CD14-positive monocyte (primary cell): ENCODE measurements at regions not wholly inside any gene's neighbourhood (a gene's known extent, or its start where the extent isn't known, plus 50 kb on each side); places are given as distances from the start of the nearest gene placed in this dataset.

ENCODE experiments used
- DNase-seq, 3 donors: peaks; one replicate each; pipeline ENCODE4 v3.0.0-alpha.2; 2011 to 2022
- H2AFZ ChIP-seq: 2 replicates; pipeline ENCODE4 v1.6.0; 2012; ENCODE audit warnings: mild to moderate bottlenecking, low read depth, low read length, inconsistent platforms; ENCODE audit not compliant: insufficient read depth, poor library complexity, severe bottlenecking
- H3K27ac ChIP-seq, 2 donors: 1 replicate in 1 of 2; 2 replicates in 1 of 2; pipeline ENCODE4 v1.5.1; 2012 to 2013; ENCODE audit warnings: low read length in 2 of 2, control low read depth in 1 of 2, inconsistent platforms in 1 of 2, low read depth in 1 of 2, mild to moderate bottlenecking in 1 of 2
- H3K27me3 ChIP-seq, 2 donors: one replicate each; pipeline versions ENCODE4 v1.6.0 to v1.6.1; 2011 to 2013; ENCODE audit warnings: low read length in 2 of 2; ENCODE audit not compliant: control insufficient read depth in 2 of 2, insufficient read depth in 2 of 2
- H3K36me3 ChIP-seq, 2 donors: replicated peaks in 1 of 2; 1 replicate in 1 of 2; 2 replicates in 1 of 2; pipeline versions ENCODE4 v1.5.1 to v1.6.1; 2012 to 2013; ENCODE audit warnings: low read length in 2 of 2, control low read depth in 1 of 2, inconsistent platforms in 1 of 2, mild to moderate bottlenecking in 1 of 2; ENCODE audit not compliant: insufficient read depth in 2 of 2, control insufficient read depth in 1 of 2
- H3K4me1 ChIP-seq, 2 donors: 1 replicate in 1 of 2; 2 replicates in 1 of 2; pipeline versions ENCODE4 v1.5.1 to v1.6.1; 2012 to 2013; ENCODE audit warnings: low read length in 2 of 2, control low read depth in 1 of 2, inconsistent platforms in 1 of 2, mild to moderate bottlenecking in 1 of 2, moderate library complexity in 1 of 2; ENCODE audit not compliant: insufficient read depth in 2 of 2, control insufficient read depth in 1 of 2
- H3K4me2 ChIP-seq: replicated peaks from 2 replicates; pipeline ENCODE3; 2012; ENCODE audit warnings: low read length, moderate library complexity, mild to moderate bottlenecking; ENCODE audit not compliant: poor library complexity, severe bottlenecking; ENCODE audit errors: extremely low read depth
- H3K4me3 ChIP-seq, 3 experiments: fragments of 200-600 bp in 1 of 3; sonication (generic) in 1 of 3; replicated peaks in 1 of 3; 1 replicate in 2 of 3; 2 replicates in 1 of 3; pipeline ENCODE4 v1.5.1; 2011 to 2013; ENCODE audit warnings: low read length in 3 of 3, mild to moderate bottlenecking in 3 of 3, control low read depth in 2 of 3, low read depth in 2 of 3, inconsistent platforms in 1 of 3, moderate library complexity in 1 of 3
- H3K79me2 ChIP-seq: 2 replicates; pipeline ENCODE4 v1.6.0; 2012; ENCODE audit warnings: mild to moderate bottlenecking, control low read depth, inconsistent platforms, low read length, moderate library complexity; ENCODE audit not compliant: insufficient read depth
- H3K9ac ChIP-seq: 2 replicates; pipeline ENCODE4 v1.6.0; 2017; ENCODE audit warnings: low read length, mild to moderate bottlenecking; ENCODE audit not compliant: insufficient read depth, poor library complexity, severe bottlenecking
- H3K9me3 ChIP-seq, 2 donors: replicated peaks in 1 of 2; 1 replicate in 1 of 2; 2 replicates in 1 of 2; pipeline versions ENCODE4 v1.5.1 to v1.6.1; 2012 to 2013; ENCODE audit warnings: low read length in 2 of 2, control low read depth in 1 of 2; ENCODE audit not compliant: control insufficient read depth in 1 of 2, insufficient read depth in 1 of 2
- H4K20me1 ChIP-seq: 2 replicates; pipeline ENCODE4 v1.6.0; 2012; ENCODE audit warnings: mild to moderate bottlenecking, low read length, control low read depth, moderate library complexity; ENCODE audit not compliant: insufficient read depth
- H3K27ac Mint-ChIP-seq, 7 donors: one replicate each; pipeline ENCODE4 v1.8.0; 2020; ENCODE audit warnings: mild to moderate bottlenecking in 7 of 7, mixed read lengths in 7 of 7, moderate library complexity in 6 of 7, inconsistent platforms in 2 of 7
- H3K27me3 Mint-ChIP-seq, 3 donors: one replicate each; pipeline ENCODE4 v1.8.0; 2021 to 2022; ENCODE audit warnings: low read depth in 3 of 3, mild to moderate bottlenecking in 3 of 3, mixed read lengths in 3 of 3, moderate library complexity in 3 of 3, inconsistent platforms in 1 of 3
- H3K36me3 Mint-ChIP-seq, 2 donors: one replicate each; pipeline ENCODE4 v1.8.0; 2020; ENCODE audit warnings: mixed read lengths in 2 of 2, inconsistent platforms in 1 of 2, mild to moderate bottlenecking in 1 of 2
- H3K4me1 Mint-ChIP-seq: one replicate; pipeline ENCODE4 v1.8.0; 2020; ENCODE audit warnings: mild to moderate bottlenecking, mixed read lengths
- H3K4me3 Mint-ChIP-seq, 2 donors: one replicate each; pipeline ENCODE4 v1.8.0; 2020; ENCODE audit warnings: mild to moderate bottlenecking in 2 of 2, mixed read lengths in 2 of 2, moderate library complexity in 1 of 2
- H3K9me3 Mint-ChIP-seq, 7 donors: one replicate each; pipeline ENCODE4 v1.8.0; 2020 to 2022; ENCODE audit warnings: mixed read lengths in 7 of 7, mild to moderate bottlenecking in 6 of 7, moderate library complexity in 6 of 7, inconsistent platforms in 2 of 7
- whole genome bisulfite sequencing: methylation state at CpG from one replicate; pipeline ENCODE4 v1.1.5; 2013; ENCODE audit warnings: missing lambda C conversion rate; ENCODE audit not compliant: insufficient coverage; 5-methylcytosine and 5-hydroxymethylcytosine counted together
- intact Hi-C, 2 donors: fragments of 100-400 bp; cut with micrococcal nuclease; formaldehyde crosslinking; loops; one replicate each; pipeline versions ENCODE4 v1.15.0 to v1.15.1; 2023
- TF ChIP-seq, protein P1 (sequence below): fragments of 200-600 bp; IDR thresholded peaks from one replicate; pipeline ENCODE4 v1.8.0; 2022; ENCODE audit warnings: antibody characterized with exemption, mild to moderate bottlenecking

DNA sequence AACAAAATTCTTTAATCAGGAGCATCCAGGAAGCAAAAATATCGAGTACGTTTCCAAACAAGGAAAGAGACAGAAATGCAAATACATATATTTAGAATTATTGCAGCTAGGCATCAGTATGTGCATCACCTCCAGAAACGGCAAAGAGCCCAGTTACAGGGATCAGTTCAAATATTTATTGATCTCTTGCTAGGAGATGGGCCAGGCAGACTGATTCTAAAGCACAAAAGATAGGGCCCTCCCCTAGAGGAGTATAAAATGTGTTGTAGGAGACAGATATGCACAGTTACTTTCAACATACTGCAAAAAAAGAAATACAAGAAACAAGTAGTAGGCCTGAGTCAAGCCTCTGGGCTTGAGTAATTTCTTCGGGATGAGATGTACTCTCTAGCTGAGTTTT, 80.7 kb upstream of the NHSL1 start:
- Histone ChIP-seq H3K4me3 (no peak overlapping the region), H4K20me1 (no peaks in the 10 kb centered on the region), H3K4me1 (no peaks in the 10 kb centered on the region), H3K27ac (no peak overlapping the region), H3K9me3 (no peaks in the 10 kb centered on the region), H3K36me3 (no peaks in the 10 kb centered on the region), H2AFZ (no peak overlapping the region), H3K27me3 (no peaks in the 10 kb centered on the region), H3K79me2 (no peaks in the 10 kb centered on the region), H3K9ac (no peak overlapping the region), H3K4me2 (no peak overlapping the region)
- peaks cover 0 to 2% (median 0%) of the 10 kb centered on the region in 7 donors for H3K9me3 Mint-ChIP-seq
- DNase-seq: no peak
- TF ChIP-seq, protein P1, sequence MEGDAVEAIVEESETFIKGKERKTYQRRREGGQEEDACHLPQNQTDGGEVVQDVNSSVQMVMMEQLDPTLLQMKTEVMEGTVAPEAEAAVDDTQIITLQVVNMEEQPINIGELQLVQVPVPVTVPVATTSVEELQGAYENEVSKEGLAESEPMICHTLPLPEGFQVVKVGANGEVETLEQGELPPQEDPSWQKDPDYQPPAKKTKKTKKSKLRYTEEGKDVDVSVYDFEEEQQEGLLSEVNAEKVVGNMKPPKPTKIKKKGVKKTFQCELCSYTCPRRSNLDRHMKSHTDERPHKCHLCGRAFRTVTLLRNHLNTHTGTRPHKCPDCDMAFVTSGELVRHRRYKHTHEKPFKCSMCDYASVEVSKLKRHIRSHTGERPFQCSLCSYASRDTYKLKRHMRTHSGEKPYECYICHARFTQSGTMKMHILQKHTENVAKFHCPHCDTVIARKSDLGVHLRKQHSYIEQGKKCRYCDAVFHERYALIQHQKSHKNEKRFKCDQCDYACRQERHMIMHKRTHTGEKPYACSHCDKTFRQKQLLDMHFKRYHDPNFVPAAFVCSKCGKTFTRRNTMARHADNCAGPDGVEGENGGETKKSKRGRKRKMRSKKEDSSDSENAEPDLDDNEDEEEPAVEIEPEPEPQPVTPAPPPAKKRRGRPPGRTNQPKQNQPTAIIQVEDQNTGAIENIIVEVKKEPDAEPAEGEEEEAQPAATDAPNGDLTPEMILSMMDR: no peak
- no CpG with 5 or more reads among the region's 4 CpGs for WGBS
- intact Hi-C loops: no loop called here
- no peaks in the 10 kb centered on the region for H3K36me3 Mint-ChIP-seq
- H3K27ac Mint-ChIP-seq: no peak overlapping the region
- peaks cover 0 to 2% (median 0%) of the 10 kb centered on the region in 3 donors for H3K27me3 Mint-ChIP-seq
- no peaks in the 10 kb centered on the region for H3K4me1 Mint-ChIP-seq
- no peak overlapping the region for H3K4me3 Mint-ChIP-seq

DNA sequence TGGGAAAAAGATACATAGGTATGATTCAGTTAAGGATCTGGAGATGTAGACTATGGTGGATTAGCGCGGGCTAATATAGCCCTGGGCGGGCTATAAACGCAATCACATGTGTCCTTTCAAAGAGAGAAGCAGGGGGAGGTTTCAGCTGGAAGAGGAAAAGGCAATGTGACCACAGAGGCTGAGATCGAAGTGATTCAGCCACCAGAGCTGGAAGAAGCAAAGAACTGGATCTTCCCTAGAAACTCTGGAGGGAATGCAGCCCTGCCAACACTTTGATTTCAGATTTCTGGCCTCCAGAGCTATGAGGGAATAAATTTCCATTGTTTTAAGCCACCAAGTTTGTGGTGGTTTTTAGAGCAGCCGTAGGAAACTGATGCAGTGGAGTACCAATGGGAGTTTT, 81.5 kb upstream of the NHSL1 start:
- intact Hi-C loops: no loop called here
- peaks cover 0 to 1% (median 0%) of the 10 kb centered on the region in 3 donors for H3K27me3 Mint-ChIP-seq
- no peaks in the 10 kb centered on the region for H3K4me1 Mint-ChIP-seq
- Histone ChIP-seq H3K27ac (no peak overlapping the region), H3K79me2 (no peaks in the 10 kb centered on the region), H3K4me2 (no peak overlapping the region), H3K9me3 (no peaks in the 10 kb centered on the region), H3K4me3 (no peak overlapping the region), H3K9ac (no peak overlapping the region), H3K36me3 (no peaks in the 10 kb centered on the region), H3K27me3 (no peaks in the 10 kb centered on the region), H3K4me1 (no peaks in the 10 kb centered on the region), H4K20me1 (no peaks in the 10 kb centered on the region), H2AFZ (no peak overlapping the region)
- 68% methylated on average over 5 of the region's 6 CpGs for WGBS
- DNase-seq: no peak
- H3K36me3 Mint-ChIP-seq: no peaks in the 10 kb centered on the region
- peak overlapping the region in 2 of 7 donors; percentile 38 to 62 for H3K27ac Mint-ChIP-seq
- peaks cover 0 to 2% (median 0%) of the 10 kb centered on the region in 7 donors for H3K9me3 Mint-ChIP-seq
- TF ChIP-seq, protein P1: no peak
- H3K4me3 Mint-ChIP-seq: no peak overlapping the region
